HCT116 (cell line): ENCODE measurements at regions not wholly inside any gene's neighbourhood (a gene's known extent, or its start where the extent isn't known, plus 50 kb on each side); places are given as distances from the start of the nearest gene placed in this dataset.

Source experiments
- ATAC-seq: fragments of 200-7000 bp; cut with Tn5 transposase; 2 replicates; pipeline ENCODE4 v1.9.1; 2020; ENCODE audit warnings: mild to moderate bottlenecking, moderate library complexity
- BruUV-seq: library from RNA; stranded (reverse); fragments of 400-500 nt; replicated peaks from 2 replicates; lab custom pipeline; 2021; lab: Mats Ljungman, UMichigan
- CTCF ChIA-PET: fragments of 300-600 bp; sonication (Branson Sonifier 250); formaldehyde crosslinking; loops from one replicate; lab custom pipeline; 2021; ENCODE audit warnings: antibody characterized with exemption; lab: Charles Lee
- POLR2A ChIA-PET: fragments of 300-600, 350-600 bp; sonication (Branson Sonifier 250); formaldehyde crosslinking; loops from one replicate; lab custom pipeline; 2021; ENCODE audit warnings: antibody characterized with exemption; lab: Charles Lee
- RAD21 ChIA-PET, 2 experiments: fragments of 300-600 bp; sonication (Branson Sonifier 250); formaldehyde crosslinking; loops; one replicate each; lab custom pipeline; 2023; ENCODE audit warnings: low total read pairs in 2 of 2; ENCODE audit not compliant: uncharacterized antibody in 2 of 2, unreplicated experiment in 2 of 2, low non-redundant PET in 1 of 2; lab: Charles Lee
- DNase-seq: peaks from one replicate; pipeline ENCODE4 v3.0.0-alpha.2; 2010; ENCODE audit warnings: low read depth, low spot score
- H2AFZ ChIP-seq: fragments of 200-600 bp; shearing (Covaris generic), sonication (generic); 2 replicates; pipeline ENCODE4 v1.6.1; 2017; ENCODE audit warnings: low read depth, mixed run types, mixed read lengths, antibody characterized with exemption, low read length; ENCODE audit not compliant: poor library complexity, severe bottlenecking
- H3K27ac ChIP-seq: 2 replicates; pipeline ENCODE4 v1.5.1; 2012; ENCODE audit warnings: low read depth, low read length
- H3K27me3 ChIP-seq: fragments of 200-600 bp; sonication (generic); 2 replicates; pipeline ENCODE4 v1.6.1; 2016; ENCODE audit warnings: mixed run types, low read length, mixed read lengths; ENCODE audit not compliant: insufficient read depth
- H3K36me3 ChIP-seq, 2 experiments: fragments of 200-500 bp in 1 of 2; fragments of 200-600 bp in 1 of 2; sonication (Bioruptor generic) in 1 of 2; sonication (generic) in 1 of 2; 2 replicates each; pipeline versions ENCODE4 v1.5.1 to v1.6.1; 2014 to 2016; ENCODE audit warnings: low read length in 2 of 2, inconsistent platforms in 1 of 2, mixed read lengths in 1 of 2, mixed run types in 1 of 2; ENCODE audit not compliant: insufficient read depth in 2 of 2, control insufficient read depth in 1 of 2
- H3K4me1 ChIP-seq, 2 experiments: fragments of 200-600 bp in 1 of 2; sonication (generic) in 1 of 2; 2 replicates each; pipeline versions ENCODE4 v1.5.1 to v1.6.1; 2012 to 2017; ENCODE audit warnings: low read length in 2 of 2, inconsistent platforms in 1 of 2, mild to moderate bottlenecking in 1 of 2, mixed read lengths in 1 of 2, mixed run types in 1 of 2, moderate library complexity in 1 of 2; ENCODE audit not compliant: insufficient read depth in 2 of 2, control insufficient read depth in 1 of 2
- H3K4me2 ChIP-seq: fragments of 200-600 bp; sonication (generic); 2 replicates; pipeline ENCODE4 v1.6.1; 2017; ENCODE audit warnings: mixed run types, low read length, mixed read lengths
- H3K4me3 ChIP-seq, 2 experiments: fragments of 200-600 bp in 1 of 2; sonication (generic) in 1 of 2; replicated peaks in 1 of 2; 2 replicates each; pipeline ENCODE4 v1.5.1; 2011 to 2016; ENCODE audit warnings: low read length in 2 of 2, control low read depth in 1 of 2, low read depth in 1 of 2, mild to moderate bottlenecking in 1 of 2, mixed read lengths in 1 of 2, mixed run types in 1 of 2
- H3K79me2 ChIP-seq: fragments of 200-600 bp; sonication (generic); 2 replicates; pipeline ENCODE4 v1.6.1; 2017; ENCODE audit warnings: mild to moderate bottlenecking, mixed run types, low read length, moderate library complexity, mixed read lengths; ENCODE audit not compliant: insufficient read depth
- H3K9ac ChIP-seq: fragments of 200-600 bp; sonication (generic); 2 replicates; pipeline ENCODE4 v1.6.1; 2016; ENCODE audit warnings: low read length, mixed read lengths
- H3K9me2 ChIP-seq: fragments of 200-600 bp; sonication (generic), shearing (Covaris generic); 2 replicates; pipeline ENCODE4 v1.6.1; 2017; ENCODE audit warnings: mixed run types, mild to moderate bottlenecking, moderate library complexity; ENCODE audit not compliant: insufficient read depth
- H3K9me3 ChIP-seq, 2 experiments: fragments of 200-500 bp in 1 of 2; fragments of 200-600 bp in 1 of 2; sonication (Bioruptor generic) in 1 of 2; sonication (generic) in 1 of 2; 2 replicates each; pipeline ENCODE4 v1.6.1; 2014 to 2017; ENCODE audit warnings: low read length in 2 of 2, mixed read lengths in 2 of 2, inconsistent platforms in 1 of 2, low read depth in 1 of 2, mild to moderate bottlenecking in 1 of 2, mixed run types in 1 of 2, moderate library complexity in 1 of 2; ENCODE audit not compliant: control insufficient read depth in 1 of 2, insufficient read depth in 1 of 2
- H4K20me1 ChIP-seq: fragments of 200-600 bp; sonication (generic), shearing (Covaris generic); 2 replicates; pipeline ENCODE4 v1.6.1; 2017; ENCODE audit warnings: mixed run types, mild to moderate bottlenecking, moderate library complexity; ENCODE audit not compliant: insufficient read depth
- ATF3 ChIP-seq: IDR thresholded peaks from 2 replicates; pipeline ENCODE4 v1.6.1; 2012
- CBX3 ChIP-seq: IDR thresholded peaks from 2 replicates; pipeline ENCODE4 v1.6.1; 2012; ENCODE audit warnings: low read depth
- CEBPB ChIP-seq: IDR thresholded peaks from 2 replicates; pipeline ENCODE4 v1.6.1; 2012; ENCODE audit warnings: low read depth
- CTCF ChIP-seq, 3 experiments: fragments of 200-600 bp in 1 of 3; sonication (generic) in 1 of 3; IDR thresholded peaks in 2 of 3; conservative IDR thresholded peaks in 1 of 3; 2 replicates each; pipeline ENCODE4 v1.5.1; 2012 to 2017; ENCODE audit warnings: low read depth in 2 of 3, low read length in 2 of 3, antibody characterized with exemption in 1 of 3, borderline replicate concordance in 1 of 3, control low read depth in 1 of 3, mild to moderate bottlenecking in 1 of 3, mixed read lengths in 1 of 3, mixed run types in 1 of 3, moderate library complexity in 1 of 3; ENCODE audit not compliant: insufficient read depth in 1 of 3
- EZH2 ChIP-seq: fragments of 200-600 bp; sonication (generic); IDR thresholded peaks from 2 replicates; pipeline ENCODE4 v1.6.1; 2017; ENCODE audit warnings: antibody characterized with exemption, mixed run types
- FOSL1 ChIP-seq: IDR thresholded peaks from 2 replicates; pipeline ENCODE4 v1.6.1; 2012; ENCODE audit warnings: low read depth
- MAX ChIP-seq: IDR thresholded peaks from 2 replicates; pipeline ENCODE4 v1.6.1; 2012
- POLR2A ChIP-seq: IDR thresholded peaks from 2 replicates; pipeline ENCODE4 v1.7.0; 2011; ENCODE audit warnings: borderline replicate concordance; ENCODE audit not compliant: insufficient read depth, insufficient read length; ENCODE audit errors: extremely low read depth
- RAD21 ChIP-seq: IDR thresholded peaks from 2 replicates; pipeline ENCODE4 v1.6.1; 2012; ENCODE audit warnings: low read depth, mild to moderate bottlenecking
- REST ChIP-seq: IDR thresholded peaks from 2 replicates; pipeline ENCODE4 v1.6.1; 2012; ENCODE audit warnings: low read depth
- SRF ChIP-seq: IDR thresholded peaks from 2 replicates; pipeline ENCODE4 v1.6.1; 2012; ENCODE audit warnings: low read depth
- TCF7L2 ChIP-seq: IDR thresholded peaks from 2 replicates; pipeline ENCODE4 v1.7.0; 2011; ENCODE audit warnings: borderline replicate concordance, inconsistent platforms; ENCODE audit not compliant: insufficient read depth, insufficient read length; ENCODE audit errors: extremely low read depth
- YY1 ChIP-seq: IDR thresholded peaks from 2 replicates; pipeline ENCODE4 v1.6.1; 2011; ENCODE audit warnings: low read length, low read depth, moderate library complexity, mild to moderate bottlenecking; ENCODE audit not compliant: insufficient replicate concordance; ENCODE audit errors: extremely low read depth
- ZBTB33 ChIP-seq: IDR thresholded peaks from 2 replicates; pipeline ENCODE4 v1.6.1; 2011; ENCODE audit warnings: mild to moderate bottlenecking, low read length, moderate library complexity; ENCODE audit not compliant: insufficient replicate concordance; ENCODE audit errors: extremely low read depth
- ZNF274 ChIP-seq: fragments of 200-500 bp; sonication (Bioruptor generic); IDR thresholded peaks from 2 replicates; pipeline ENCODE4 v1.6.1; 2014; ENCODE audit warnings: mild to moderate bottlenecking, low read depth, low read length, inconsistent platforms
- intact Hi-C: fragments of 100-400 bp; cut with micrococcal nuclease; formaldehyde crosslinking; loops from 2 replicates; pipeline ENCODE4 v1.10.0; 2022

DNA sequence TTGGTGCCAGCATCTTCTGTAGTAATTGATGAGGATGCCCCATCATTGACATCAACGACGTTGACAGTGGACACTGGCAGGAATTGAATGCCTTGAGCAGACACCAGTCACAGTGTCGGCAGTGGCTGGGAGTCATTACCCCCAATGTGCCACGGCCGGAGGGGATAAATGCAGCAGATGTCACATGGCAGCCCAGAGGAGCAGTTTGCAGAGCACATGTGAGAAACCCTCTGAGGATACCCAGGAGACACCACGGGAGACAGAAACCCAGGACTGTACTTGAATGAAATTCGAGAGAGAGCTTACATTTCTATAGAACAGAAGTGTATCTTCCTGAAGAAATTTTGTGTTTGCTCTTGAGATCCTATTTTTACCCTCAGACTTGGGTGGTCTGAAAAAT is 409.1 kb upstream of the TNP1 start:
- Histone ChIP-seq H4K20me1 (no peaks in the 10 kb centered on the region), H3K27ac (no peak overlapping the region), H3K9me2 (no peaks in the 10 kb centered on the region), H3K27me3 (peaks cover 5% of the 10 kb centered on the region), H3K9ac (no peak overlapping the region)
- RAD21 ChIA-PET = no interaction called here
- no peak for DNase-seq
- TF ChIP-seq SRF (no peak), MAX (no peak), CTCF (IDR thresholded peaks at IDR 0.05 in 2 of 3, conservative IDR thresholded peaks at IDR 0.05 in 1 of 3; ENCODE audit: borderline replicate concordance in 1 of 3, insufficient read depth in 1 of 3, low read depth in 2 of 3, low read length in 2 of 3) (no peak), YY1 (no peak), ZNF274 (no peak), RAD21 (no peak), ZBTB33 (no peak), FOSL1 (no peak), TCF7L2 (no peak), ATF3 (no peak), CEBPB (no peak), REST (no peak), CBX3 (no peak), EZH2 (no peak), POLR2A (no peak)
- TF ChIP-seq, all 23 proteins: peak for 0
- Histone ChIP-seq H3K9me3 (no peaks in the 10 kb centered on the region; a peak in 1 of 4 replicates), H3K4me3 (no peak overlapping the region), H3K36me3 (no peaks in the 10 kb centered on the region), H2AFZ (no peak overlapping the region), H3K4me2 (no peak overlapping the region), H3K4me1 (no peaks in the 10 kb centered on the region), H3K79me2 (no peaks in the 10 kb centered on the region)
- CTCF ChIA-PET = no interaction called here
- BruUV-seq = no TSS peak
- intact Hi-C loops = no loop called here
- POLR2A ChIA-PET = no interaction called here
- no peak for ATAC-seq
